NCI-H460 (cell line): ENCODE measurements at regions not wholly inside any gene's neighbourhood (a gene's known extent, or its start where the extent isn't known, plus 50 kb on each side); places are given as distances from the start of the nearest gene placed in this dataset.

Source experiments
- DNase-seq: peaks from one replicate; pipeline ENCODE4 v3.0.0-alpha.2; 2016; ENCODE audit warnings: low read depth; ENCODE audit errors: extremely low read depth

DNA sequence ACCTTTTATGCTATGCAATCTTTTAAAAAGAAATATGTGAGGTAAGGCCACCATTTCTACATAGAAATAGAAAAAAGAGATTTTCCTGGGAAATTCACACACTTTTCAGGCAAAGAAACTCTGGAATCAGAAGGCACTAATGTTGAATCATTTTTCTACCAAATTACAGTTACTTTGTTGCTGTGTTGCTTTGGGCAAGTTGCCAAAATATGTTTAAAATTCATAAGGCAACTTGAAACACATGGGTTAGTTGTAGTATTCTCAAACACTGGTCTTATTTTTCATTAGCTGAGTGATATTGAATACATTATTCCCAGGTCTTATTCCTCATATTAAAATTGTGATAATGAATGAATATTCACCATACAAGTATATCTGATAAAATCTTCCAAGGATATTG is 195.0 kb upstream of the SLITRK1 start:
- no peak for DNase-seq

- no peak for DNase-seq
Observed at GRCh38 chr13:84076280-84076679, 194.0 kb upstream of the SLITRK1 start.

- no peak for DNase-seq
Observed at GRCh38 chr13:84050536-84050935, 168.3 kb upstream of the SLITRK1 start.

DNA sequence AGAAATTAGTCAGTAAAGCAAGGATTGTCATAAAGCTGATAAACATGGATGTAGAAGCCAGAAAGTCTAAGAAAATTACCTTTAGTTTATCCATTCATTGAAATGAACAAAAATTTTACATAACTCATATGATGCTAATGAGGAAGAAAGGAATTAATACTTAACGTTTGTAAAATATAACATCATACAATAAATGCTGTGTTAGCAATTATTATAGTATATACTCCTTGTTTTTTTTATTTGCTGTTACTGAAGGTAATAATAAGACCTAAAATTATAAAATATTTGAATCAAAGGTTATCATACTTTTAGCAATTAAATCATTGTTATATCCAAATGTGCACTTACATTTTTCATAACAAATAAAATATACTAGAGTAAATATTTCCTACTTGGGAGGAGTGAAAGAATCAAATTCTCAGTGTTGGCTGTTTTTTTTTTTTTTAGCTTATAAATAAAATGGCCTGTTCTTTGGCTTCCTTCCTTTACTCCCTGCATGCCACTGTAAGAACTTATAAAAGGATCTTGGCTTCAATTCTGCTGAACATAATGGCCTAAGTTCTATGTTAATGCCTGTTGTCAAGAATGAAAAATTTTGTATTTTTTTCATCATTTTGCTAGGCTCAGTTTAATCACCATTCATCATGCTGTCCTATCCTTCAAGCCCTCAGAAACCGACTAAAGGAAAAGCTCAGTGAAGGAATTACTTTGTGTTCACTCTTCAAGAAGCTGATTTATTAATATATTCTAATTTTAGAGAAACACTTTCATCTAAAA is 167.4 kb upstream of the SLITRK1 start:
- DNase-seq, result no peak

GRCh38 chr13:84044805-84045204 is 162.5 kb upstream of the SLITRK1 start:
- DNase-seq, result no peak

- no peak for DNase-seq
Observed at GRCh38 chr13:84038001-84038400, 155.7 kb upstream of the SLITRK1 start.

GRCh38 chr13:84032116-84032515 is 149.8 kb upstream of the SLITRK1 start:
- no peak for DNase-seq

- no peak for DNase-seq
Observed at GRCh38 chr13:84031120-84031519, 148.8 kb upstream of the SLITRK1 start.

DNA sequence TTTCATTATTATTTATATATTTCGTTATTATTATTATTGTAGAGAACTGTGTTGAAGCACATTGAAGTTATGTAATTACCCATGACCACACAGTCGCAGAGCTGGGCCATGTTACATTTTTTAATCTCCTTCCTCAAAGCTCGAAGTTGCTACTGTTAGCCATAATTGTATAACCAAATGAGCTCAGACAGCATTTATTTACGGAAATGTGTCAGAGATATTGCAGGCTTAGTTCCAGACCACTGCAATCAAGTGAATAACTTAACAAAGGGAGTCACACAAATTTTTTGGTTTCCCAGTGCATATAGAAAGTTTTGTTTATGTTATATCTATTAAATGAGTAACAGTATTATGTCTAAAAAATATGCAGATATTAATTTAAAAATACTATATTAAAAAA is 147.1 kb upstream of the SLITRK1 start:
- no peak for DNase-seq

- no peak for DNase-seq
Observed at GRCh38 chr13:84025824-84026223, 143.6 kb upstream of the SLITRK1 start.

- DNase-seq, result no peak
Observed at GRCh38 chr13:83996415-83996814, 114.1 kb upstream of the SLITRK1 start.

DNA sequence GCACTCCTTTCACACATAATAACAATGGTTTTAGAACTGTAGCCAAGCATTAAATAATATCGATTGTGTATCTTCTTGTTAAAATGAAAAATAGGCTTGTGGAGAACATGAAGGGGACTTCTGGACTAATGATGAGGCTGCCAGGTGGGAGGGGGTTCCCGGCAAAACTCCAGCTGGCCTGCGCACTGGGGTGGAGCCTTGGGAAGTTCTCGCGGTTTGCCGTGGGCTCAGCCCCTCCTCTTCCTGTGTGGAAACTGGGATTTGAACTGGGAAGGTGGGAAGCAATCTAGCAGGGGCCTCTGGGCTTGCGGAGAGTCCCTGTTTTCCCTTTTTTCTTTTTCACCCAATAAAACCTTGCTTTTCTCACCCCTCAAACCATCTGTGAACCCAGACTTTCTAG is 113.7 kb upstream of the SLITRK1 start:
- DNase-seq, result no peak

DNA sequence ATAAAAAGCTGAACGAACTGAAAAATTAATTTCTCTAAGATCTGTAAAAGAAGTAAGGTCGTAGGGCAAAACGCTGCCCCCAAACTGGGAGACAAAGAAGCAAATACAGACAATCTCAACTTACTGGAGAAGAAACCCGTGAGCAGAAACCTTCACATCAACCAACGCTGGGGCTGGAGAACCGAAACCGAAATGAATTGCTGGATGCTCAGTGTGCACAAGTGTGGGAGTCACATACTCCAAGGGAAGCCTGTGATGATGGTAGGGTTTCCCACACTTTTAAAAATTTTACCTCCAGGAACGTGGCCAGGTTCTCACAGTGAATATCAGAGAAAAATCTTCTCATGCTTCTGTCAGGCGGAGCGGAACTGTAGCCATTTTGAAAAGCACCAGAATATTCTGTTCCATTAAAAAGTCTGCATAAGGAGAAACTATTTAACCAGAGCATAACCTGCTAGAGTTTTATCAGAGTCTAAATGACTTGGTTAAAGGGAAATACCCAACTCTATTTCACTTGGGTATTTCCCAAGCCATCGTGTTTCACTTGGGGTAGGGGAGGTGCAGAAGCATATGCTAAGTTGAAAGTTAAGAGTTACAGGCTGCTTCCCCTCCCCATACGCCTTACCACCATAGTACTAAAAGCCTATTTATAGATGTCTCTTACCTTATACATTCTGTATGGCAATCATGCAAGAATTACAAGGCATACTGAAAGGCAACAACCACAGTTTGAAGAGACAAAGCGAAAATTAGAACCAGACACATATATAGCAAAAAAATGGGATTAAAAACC is 110.5 kb upstream of the SLITRK1 start:
- DNase-seq, result no peak

DNA sequence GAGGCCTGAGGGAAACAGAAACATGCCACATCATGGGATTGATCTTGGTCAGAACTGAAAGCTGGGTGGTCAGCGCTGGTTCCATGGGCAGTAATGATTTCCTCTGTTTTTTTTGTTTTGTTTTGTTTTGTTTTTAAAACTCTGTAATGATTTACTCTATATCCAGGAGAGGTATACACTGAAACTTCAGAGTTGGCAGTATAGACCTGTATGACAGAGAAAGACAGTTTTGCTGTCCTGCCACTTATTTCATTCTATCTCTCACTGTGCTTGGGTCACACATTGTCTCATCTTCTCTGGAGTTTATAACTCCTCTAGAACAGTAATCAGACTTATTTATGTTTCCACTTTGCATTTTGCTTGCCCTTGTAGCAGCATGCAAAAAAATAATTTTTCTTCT is 105.1 kb upstream of the SLITRK1 start:
- no peak for DNase-seq

DNA sequence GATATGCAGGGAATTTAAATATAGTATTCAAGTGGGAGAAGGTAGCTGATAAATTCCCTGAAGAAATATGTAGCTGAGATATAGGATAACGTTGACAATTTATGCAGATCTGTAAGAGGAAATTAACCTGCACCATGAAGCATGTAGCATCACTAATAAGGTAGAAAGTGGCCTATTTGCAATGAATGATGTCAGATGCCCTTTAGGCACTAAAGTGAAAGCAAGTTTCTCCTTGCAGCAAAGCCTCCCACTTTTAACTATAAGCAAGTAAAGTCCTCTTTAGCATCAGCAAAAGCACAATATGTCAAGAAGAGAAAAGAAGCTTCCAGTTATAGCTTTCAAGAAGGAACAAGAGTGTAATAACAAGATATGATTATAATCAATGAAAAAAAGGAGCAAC is 102.5 kb upstream of the SLITRK1 start:
- no peak for DNase-seq

GRCh38 chr13:83980331-83980730 is 98.1 kb upstream of the SLITRK1 start:
- no peak for DNase-seq

DNA sequence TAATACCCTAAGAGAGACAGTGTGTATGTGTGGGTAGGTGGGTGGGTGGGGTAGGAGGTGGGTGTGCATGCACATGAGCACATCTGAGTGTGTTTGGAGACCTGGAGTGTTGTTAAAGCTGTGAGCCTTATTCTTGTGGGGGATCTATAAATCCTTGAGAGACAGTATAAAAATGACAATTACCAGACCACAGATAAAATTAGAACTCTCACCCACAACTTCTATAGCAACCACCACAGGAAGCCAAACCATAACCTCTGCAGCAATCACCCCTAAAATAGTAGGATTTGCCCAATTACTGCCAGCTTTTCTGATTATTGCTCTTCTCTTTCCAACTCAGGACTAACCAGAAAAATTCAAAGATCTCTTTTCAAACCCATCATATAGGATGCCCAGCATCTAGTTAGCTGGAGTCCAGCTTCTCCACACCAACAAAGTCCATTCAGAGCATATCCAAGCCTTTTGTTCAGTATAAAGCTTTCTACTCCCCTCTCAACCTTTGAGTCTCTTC is 93.4 kb upstream of the SLITRK1 start:
- DNase-seq, result no peak

GRCh38 chr13:83958531-83958930 is 76.3 kb upstream of the SLITRK1 start:
- no peak for DNase-seq

GRCh38 chr13:83955011-83955410 is 72.7 kb upstream of the SLITRK1 start:
- no peak for DNase-seq

- DNase-seq, result no peak
Observed at GRCh38 chr13:83953916-83954315, 71.6 kb upstream of the SLITRK1 start.

DNA sequence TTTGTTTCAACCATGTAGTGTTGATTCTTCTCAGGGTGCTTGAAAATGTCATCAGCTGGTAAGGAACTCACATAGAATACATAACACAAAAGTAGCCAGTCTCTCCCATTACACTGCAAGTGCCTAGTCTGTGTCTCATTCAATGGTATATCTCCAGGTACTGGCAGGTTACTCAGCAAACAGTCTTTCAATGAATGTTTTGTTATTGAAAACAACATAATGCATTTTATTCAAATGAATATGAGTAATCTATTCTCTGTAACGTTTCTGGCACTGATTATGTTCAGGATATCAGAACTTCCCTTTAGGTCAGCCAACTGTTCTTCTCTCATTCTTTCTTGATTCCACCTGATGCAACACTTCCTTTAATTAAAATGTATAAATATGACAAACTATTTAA is 68.0 kb upstream of the SLITRK1 start:
- no peak for DNase-seq
